H9 (cell line): ENCODE measurements at regions not wholly inside any gene's neighbourhood (a gene's known extent, or its start where the extent isn't known, plus 50 kb on each side); places are given as distances from the start of the nearest gene placed in this dataset.

Experiments used
- DNase-seq: peaks from one replicate; pipeline ENCODE4 v3.0.0-alpha.2; 2017
- H2AFZ ChIP-seq: one replicate; pipeline ENCODE4 v1.6.1; 2013; ENCODE audit warnings: mild to moderate bottlenecking, low read length, control low read depth, moderate library complexity
- H2AK5ac ChIP-seq: 2 replicates; pipeline ENCODE4 v1.6.1; 2013; ENCODE audit warnings: low read length, control low read depth, mixed read lengths; ENCODE audit not compliant: insufficient read length
- H2BK120ac ChIP-seq: one replicate; pipeline ENCODE4 v1.6.1; 2013; ENCODE audit warnings: low read depth, mild to moderate bottlenecking, low read length, control low read depth, inconsistent platforms; ENCODE audit not compliant: poor library complexity, severe bottlenecking
- H2BK12ac ChIP-seq: 2 replicates; pipeline ENCODE4 v1.6.1; 2013; ENCODE audit warnings: low read length, control low read depth, mixed read lengths, low read depth; ENCODE audit not compliant: insufficient read length
- H2BK15ac ChIP-seq: 2 replicates; pipeline ENCODE4 v1.6.1; 2013; ENCODE audit warnings: low read depth, low read length, control low read depth
- H2BK20ac ChIP-seq: one replicate; pipeline ENCODE4 v1.6.1; 2013; ENCODE audit warnings: low read depth, mild to moderate bottlenecking, low read length, control low read depth, inconsistent platforms; ENCODE audit not compliant: poor library complexity, severe bottlenecking
- H2BK5ac ChIP-seq: 2 replicates; pipeline ENCODE4 v1.6.1; 2013; ENCODE audit warnings: low read length, control low read depth, mixed read lengths; ENCODE audit not compliant: insufficient read length
- H3K14ac ChIP-seq: 2 replicates; pipeline ENCODE4 v1.6.1; 2013; ENCODE audit warnings: low read length, control low read depth; ENCODE audit not compliant: insufficient read depth
- H3K18ac ChIP-seq: 2 replicates; pipeline ENCODE4 v1.6.1; 2013; ENCODE audit warnings: low read depth, mild to moderate bottlenecking, mixed read lengths, low read length, control low read depth; ENCODE audit not compliant: insufficient read length
- H3K23ac ChIP-seq: 2 replicates; pipeline ENCODE4 v1.6.1; 2013; ENCODE audit warnings: low read length, control low read depth, mixed read lengths, low read depth; ENCODE audit not compliant: insufficient read length
- H3K23me2 ChIP-seq: 2 replicates; pipeline ENCODE4 v1.6.1; 2013; ENCODE audit warnings: low read depth, mild to moderate bottlenecking, mixed read lengths, low read length, control low read depth; ENCODE audit not compliant: insufficient read length, poor library complexity, severe bottlenecking
- H3K27ac ChIP-seq: 2 replicates; pipeline ENCODE4 v1.5.1; 2013; ENCODE audit warnings: low read length, control low read depth, mixed read lengths, low read depth; ENCODE audit not compliant: insufficient read length
- H3K27me3 ChIP-seq: 2 replicates; pipeline ENCODE4 v1.6.1; 2013; ENCODE audit warnings: low read length, control low read depth, inconsistent platforms; ENCODE audit not compliant: insufficient read depth
- H3K4ac ChIP-seq: 2 replicates; pipeline ENCODE4 v1.6.1; 2013; ENCODE audit warnings: low read depth, mild to moderate bottlenecking, control low read depth, inconsistent platforms, low read length, moderate library complexity
- H3K4me1 ChIP-seq: 2 replicates; pipeline ENCODE4 v1.6.1; 2013; ENCODE audit warnings: low read length, control low read depth, inconsistent platforms; ENCODE audit not compliant: insufficient read depth
- H3K4me2 ChIP-seq: 2 replicates; pipeline ENCODE4 v1.6.1; 2013; ENCODE audit warnings: low read length, control low read depth, mixed read lengths; ENCODE audit not compliant: insufficient read length, insufficient read depth
- H3K56ac ChIP-seq: 2 replicates; pipeline ENCODE4 v1.6.1; 2013; ENCODE audit warnings: low read depth, mild to moderate bottlenecking, mixed read lengths, low read length, control low read depth; ENCODE audit not compliant: insufficient read length
- H3K79me1 ChIP-seq: 2 replicates; pipeline ENCODE4 v1.6.1; 2013; ENCODE audit warnings: low read depth, mild to moderate bottlenecking, moderate library complexity, low read length, control low read depth, inconsistent platforms; ENCODE audit not compliant: insufficient read depth, poor library complexity, severe bottlenecking
- H3K79me2 ChIP-seq: 2 replicates; pipeline ENCODE4 v1.6.1; 2013; ENCODE audit warnings: low read length, control low read depth, inconsistent platforms; ENCODE audit not compliant: insufficient read depth
- H3K9ac ChIP-seq: 2 replicates; pipeline ENCODE4 v1.6.1; 2013; ENCODE audit warnings: low read length, control low read depth, mixed read lengths; ENCODE audit not compliant: insufficient read length; ENCODE audit errors: extremely low read depth
- H3K9me3 ChIP-seq: one replicate; pipeline ENCODE4 v1.6.1; 2013; ENCODE audit warnings: low read depth, low read length, inconsistent platforms; ENCODE audit not compliant: control insufficient read depth
- H3T11ph ChIP-seq: one replicate; pipeline ENCODE4 v1.6.1; 2013; ENCODE audit warnings: mild to moderate bottlenecking, low read length, control low read depth, inconsistent platforms
- H4K20me1 ChIP-seq: one replicate; pipeline ENCODE4 v1.6.1; 2013; ENCODE audit not compliant: control insufficient read depth, insufficient read length, insufficient read depth
- H4K5ac ChIP-seq: 2 replicates; pipeline ENCODE4 v1.6.1; 2013; ENCODE audit warnings: low read depth, mild to moderate bottlenecking, mixed read lengths, low read length, control low read depth; ENCODE audit not compliant: insufficient read length
- H4K8ac ChIP-seq: replicated peaks from 2 replicates; pipeline ENCODE4 v1.6.1; 2013; ENCODE audit warnings: low read length, control low read depth, mixed read lengths, low read depth; ENCODE audit not compliant: insufficient read length
- H4K91ac ChIP-seq: 2 replicates; pipeline ENCODE4 v1.6.1; 2013; ENCODE audit warnings: low read depth, mild to moderate bottlenecking, moderate library complexity, mixed read lengths, low read length, control low read depth; ENCODE audit not compliant: insufficient read length
- H3K27ac Mint-ChIP-seq, 3 experiments: 2 replicates in 2 of 3; 3 replicates in 1 of 3; pipeline ENCODE4 v1.8.0; 2020 to 2021; ENCODE audit warnings: mixed read lengths in 3 of 3, mild to moderate bottlenecking in 1 of 3, moderate library complexity in 1 of 3
- H3K27me3 Mint-ChIP-seq: 2 replicates; pipeline ENCODE4 v1.8.0; 2021; ENCODE audit warnings: low read depth, mild to moderate bottlenecking, moderate library complexity, mixed read lengths
- H3K36me3 Mint-ChIP-seq, 3 experiments: 2 replicates in 2 of 3; 3 replicates in 1 of 3; pipeline ENCODE4 v1.8.0; 2020 to 2021; ENCODE audit warnings: low read depth in 3 of 3, mixed read lengths in 3 of 3; ENCODE audit not compliant: insufficient read depth in 1 of 3
- H3K4me1 Mint-ChIP-seq, 2 experiments: 2 replicates each; pipeline ENCODE4 v1.8.0; 2020; ENCODE audit warnings: mixed read lengths in 2 of 2
- H3K4me3 Mint-ChIP-seq, 2 experiments: 2 replicates in 1 of 2; 3 replicates in 1 of 2; pipeline ENCODE4 v1.8.0; 2020 to 2021; ENCODE audit warnings: mild to moderate bottlenecking in 2 of 2, mixed read lengths in 2 of 2, moderate library complexity in 1 of 2
- H3K9me3 Mint-ChIP-seq, 2 experiments: 2 replicates in 1 of 2; 3 replicates in 1 of 2; pipeline ENCODE4 v1.8.0; 2020; ENCODE audit warnings: mild to moderate bottlenecking in 2 of 2, mixed read lengths in 2 of 2, moderate library complexity in 1 of 2
- CTCF ChIP-seq: fragments of 200-600 bp; sonication (generic); conservative IDR thresholded peaks from 3 replicates; pipeline ENCODE4 v1.8.0; 2021; ENCODE audit warnings: antibody characterized with exemption, mild to moderate bottlenecking
- WGBS: extraction: QIAGEN DNeasy Blood & Tissue Kit; methylation state at CpG from one replicate; pipeline ENCODE4 v1.1.7; 2013; ENCODE audit warnings: missing lambda C conversion rate, low lambda C conversion rate, mixed read lengths; ENCODE audit not compliant: insufficient read length; ENCODE audit errors: extremely low coverage; 5-methylcytosine and 5-hydroxymethylcytosine counted together

GRCh38 chr15:66630801-66631351 is 65.1 kb upstream of the LCTL start:
- H3K27me3 ChIP-seq, result no peaks in the 10 kb centered on the region
- no peak overlapping the region for H2BK120ac ChIP-seq
- no peak overlapping the region for H3K27ac ChIP-seq
- H3T11ph ChIP-seq, result no peak overlapping the region
- no peak overlapping the region for H4K8ac ChIP-seq
- H3K23ac ChIP-seq, result no peak overlapping the region
- H2BK5ac ChIP-seq, result no peak overlapping the region
- no peak overlapping the region for H2AK5ac ChIP-seq
- no peak overlapping the region for H4K5ac ChIP-seq
- H2BK15ac ChIP-seq, result no peak overlapping the region
- no CpG with 5 or more reads among the region's 17 CpGs for WGBS
- no peak for TF ChIP-seq CTCF
- no peak overlapping the region for H3K4me3 Mint-ChIP-seq
- no peak overlapping the region for H3K4me2 ChIP-seq
- H3K27me3 Mint-ChIP-seq, result no peaks in the 10 kb centered on the region; the same call in 1 of the 2 replicates
- no peak overlapping the region for H3K9ac ChIP-seq
- H4K20me1 ChIP-seq, result no peaks in the 10 kb centered on the region
- peaks cover 5% of the 10 kb centered on the region; the same call in 1 of the 2 replicates for H3K4me1 ChIP-seq
- H2BK12ac ChIP-seq, result no peak overlapping the region
- H3K79me1 ChIP-seq, result no peaks in the 10 kb centered on the region
- H3K79me2 ChIP-seq, result no peaks in the 10 kb centered on the region
- H2BK20ac ChIP-seq, result no peak overlapping the region
- H3K18ac ChIP-seq, result no peak overlapping the region
- peaks cover 54 to 71% of the 10 kb centered on the region in 2 experiments for H3K4me1 Mint-ChIP-seq
- H4K91ac ChIP-seq, result no peak overlapping the region
- DNase-seq, result no peak
- H3K23me2 ChIP-seq, result no peaks in the 10 kb centered on the region
- peak overlapping the region in 2 of 3 experiments; percentile 56 to 87; a peak in 2 of 7 replicates for H3K27ac Mint-ChIP-seq
- H3K4ac ChIP-seq, result no peak overlapping the region
- no peaks in the 10 kb centered on the region for H3K36me3 Mint-ChIP-seq
- peak overlapping the region; percentile 17; the same call in 1 of the 2 replicates for H3K14ac ChIP-seq
- H3K9me3 Mint-ChIP-seq, result no peaks in the 10 kb centered on the region
- H3K56ac ChIP-seq, result no peak overlapping the region
- H3K9me3 ChIP-seq, result no peaks in the 10 kb centered on the region
- H2AFZ ChIP-seq, result no peak overlapping the region
